GM12878 (cell line): ENCODE measurements at regions not wholly inside any gene's neighbourhood (a gene's known extent, or its start where the extent isn't known, plus 50 kb on each side); places are given as distances from the start of the nearest gene placed in this dataset.

Experiments
- ATAC-seq: fragments of 200-7000 bp; cut with Tn5 transposase; 3 replicates; pipeline ENCODE4 v1.9.1; 2020; ENCODE audit warnings: mild to moderate bottlenecking, moderate library complexity
- BruUV-seq: library from RNA; stranded (reverse); fragments of 400-500 nt; replicated peaks from 2 replicates; lab custom pipeline; 2021; lab: Mats Ljungman, UMichigan
- CTCF ChIA-PET: fragments of 300-600 bp; sonication (Branson Sonifier 250); formaldehyde crosslinking; extraction: SDS; loops from one replicate; lab custom pipeline; 2021; ENCODE audit warnings: inconsistent platforms; lab: Yijun Ruan, JAX
- POLR2A ChIA-PET: fragments of 350-600 bp; formaldehyde crosslinking; extraction: SDS; loops from one replicate; lab custom pipeline; 2021; ENCODE audit warnings: inconsistent platforms; lab: Charles Lee
- RAD21 ChIA-PET: fragments of 300-600 bp; sonication (Branson Sonifier 250); formaldehyde crosslinking; loops from one replicate; lab custom pipeline; 2023; ENCODE audit warnings: antibody characterized with exemption; ENCODE audit not compliant: unreplicated experiment; lab: Charles Lee
- SMC1A ChIA-PET: fragments of 300-600 bp; sonication (Branson Sonifier 250); formaldehyde crosslinking; loops from one replicate; lab custom pipeline; 2023; ENCODE audit not compliant: unreplicated experiment, uncharacterized antibody; lab: Charles Lee
- DNase-seq: peaks from one replicate; pipeline ENCODE4 v3.0.0-alpha.2; 2011; ENCODE audit warnings: low read depth, low spot score
- FAIRE-seq: peaks from 3 replicates; lab custom pipeline; 2011; peaks lifted over from hg19 to GRCh38; lab: Jason Lieb, UNC
- H2AFZ ChIP-seq: 2 replicates; pipeline ENCODE4 v1.6.0; 2011; ENCODE audit warnings: low read depth, low read length, control low read depth; ENCODE audit not compliant: control insufficient read depth
- H3K27ac ChIP-seq: 2 replicates; pipeline ENCODE4 v1.5.1; 2011; ENCODE audit warnings: control low read depth; ENCODE audit not compliant: control insufficient read depth, insufficient read depth
- H3K27me3 ChIP-seq, 2 experiments: replicated peaks in 1 of 2; 2 replicates each; pipeline versions ENCODE4 v1.6.0 to v1.6.1; 2011; ENCODE audit warnings: low read length in 1 of 2; ENCODE audit not compliant: control insufficient read depth in 2 of 2, insufficient read depth in 2 of 2
- H3K36me3 ChIP-seq, 2 experiments: 2 replicates each; pipeline ENCODE4 v1.5.1; 2011; ENCODE audit warnings: low read length in 1 of 2; ENCODE audit not compliant: control insufficient read depth in 2 of 2, insufficient read depth in 2 of 2
- H3K4me1 ChIP-seq: 2 replicates; pipeline ENCODE4 v1.6.1; 2011; ENCODE audit warnings: mild to moderate bottlenecking, low read length, moderate library complexity, mixed read lengths; ENCODE audit not compliant: control insufficient read depth, insufficient read depth
- H3K4me2 ChIP-seq: 2 replicates; pipeline ENCODE4 v1.6.0; 2011; ENCODE audit warnings: control low read depth; ENCODE audit not compliant: control insufficient read depth, insufficient read depth
- H3K4me3 ChIP-seq: fragments of 200-600 bp; sonication (generic); 2 replicates; pipeline ENCODE4 v1.5.1; 2016
- H3K79me2 ChIP-seq: 2 replicates; pipeline ENCODE4 v1.6.0; 2011; ENCODE audit warnings: low read length; ENCODE audit not compliant: control insufficient read depth, insufficient read depth
- H3K9ac ChIP-seq: 2 replicates; pipeline ENCODE4 v1.8.0; 2011; ENCODE audit warnings: low read length, control low read depth, mixed read lengths; ENCODE audit not compliant: control insufficient read depth, insufficient read depth
- H3K9me3 ChIP-seq: replicated peaks from 3 replicates; pipeline ENCODE4 v1.5.1; 2011; ENCODE audit warnings: mild to moderate bottlenecking, low read length; ENCODE audit not compliant: control insufficient read depth, insufficient read depth
- H4K20me1 ChIP-seq: 2 replicates; pipeline ENCODE4 v1.6.0; 2011; ENCODE audit not compliant: control insufficient read depth, insufficient read depth
- ATF7 ChIP-seq: fragments of 450-650 bp; IDR thresholded peaks from 2 replicates; pipeline ENCODE4 v1.6.1; 2016; ENCODE audit warnings: low read depth, mild to moderate bottlenecking
- CHD2 ChIP-seq: IDR thresholded peaks from 2 replicates; pipeline ENCODE4 v1.6.1; 2011; ENCODE audit warnings: low read depth, low read length, improper control_type of control experiment, borderline replicate concordance
- E2F4 ChIP-seq: IDR thresholded peaks from 2 replicates; pipeline ENCODE4 v1.6.1; 2012; ENCODE audit warnings: low read depth, low read length, improper control_type of control experiment
- GATAD2B ChIP-seq: fragments of 450-650 bp; conservative IDR thresholded peaks from 2 replicates; pipeline ENCODE4 v1.6.1; 2017; ENCODE audit warnings: low read depth, mild to moderate bottlenecking, moderate library complexity
- HDAC6 ChIP-seq: fragments of 200-600 bp; sonication (generic); IDR thresholded peaks from one replicate; pipeline ENCODE4 v1.8.0; 2017; ENCODE audit warnings: antibody characterized with exemption; ENCODE audit not compliant: unreplicated experiment
- LARP7 ChIP-seq: fragments of 450-650 bp; IDR thresholded peaks from 2 replicates; pipeline ENCODE4 v1.6.1; 2017; ENCODE audit warnings: mild to moderate bottlenecking
- MEF2B ChIP-seq: fragments of 450-650 bp; IDR thresholded peaks from 2 replicates; pipeline ENCODE4 v1.6.1; 2018; ENCODE audit warnings: mild to moderate bottlenecking, moderate library complexity; ENCODE audit not compliant: partially characterized antibody, poor library complexity, severe bottlenecking
- NBN ChIP-seq: fragments of 450-650 bp; IDR thresholded peaks from 2 replicates; pipeline ENCODE4 v1.6.1; 2016
- PML ChIP-seq: IDR thresholded peaks from 2 replicates; pipeline ENCODE4 v1.6.1; 2012; ENCODE audit warnings: low read length, inconsistent platforms
- RB1 ChIP-seq: fragments of 450-650 bp; formaldehyde crosslinking; IDR thresholded peaks from 2 replicates; pipeline ENCODE4 v1.6.1; 2017; ENCODE audit warnings: mild to moderate bottlenecking, borderline replicate concordance
- RFX5 ChIP-seq: IDR thresholded peaks from 2 replicates; pipeline ENCODE4 v1.6.1; 2011; ENCODE audit warnings: low read depth, low read length, improper control_type of control experiment
- SRF ChIP-seq, 2 experiments: IDR thresholded peaks; 2 replicates each; pipeline ENCODE4 v1.6.1; 2011; ENCODE audit warnings: low read depth in 2 of 2, low read length in 2 of 2, mild to moderate bottlenecking in 1 of 2, moderate library complexity in 1 of 2
- STAT1 ChIP-seq: fragments of 450-650 bp; conservative IDR thresholded peaks from 2 replicates; pipeline ENCODE4 v1.6.1; 2014; ENCODE audit warnings: antibody characterized with exemption, mild to moderate bottlenecking
- TAF1 ChIP-seq: IDR thresholded peaks from 2 replicates; pipeline ENCODE4 v1.6.1; 2011; ENCODE audit warnings: mild to moderate bottlenecking, low read depth, low read length, borderline replicate concordance
- TARDBP ChIP-seq: IDR thresholded peaks from 2 replicates; pipeline ENCODE4 v1.6.1; 2016; ENCODE audit warnings: borderline replicate concordance
- WRNIP1 ChIP-seq: IDR thresholded peaks from 2 replicates; pipeline ENCODE4 v1.6.1; 2011; ENCODE audit warnings: low read depth, low read length, improper control_type of control experiment, borderline replicate concordance
- WGBS: methylation state at CpG from one replicate; pipeline ENCODE4 v1.1.6; 2016; ENCODE audit warnings: low lambda C conversion rate; ENCODE audit not compliant: insufficient replicate concordance, insufficient coverage; ENCODE audit errors: missing lambda C conversion rate; 5-methylcytosine and 5-hydroxymethylcytosine counted together
- in situ Hi-C: fragments of 300-500 bp; cut with MboI; formaldehyde crosslinking; loops from 9 replicates; pipeline ENCODE4 v1.14.3; 2018; ENCODE audit warnings: mixed read lengths
- intact Hi-C: fragments of 100-400 bp; cut with micrococcal nuclease; formaldehyde crosslinking; loops from one replicate; pipeline ENCODE4 v1.14.2; 2022; ENCODE audit not compliant: unreplicated experiment
- TF ChIP-seq, protein P1 (sequence below): fragments of 150-350 bp; IDR thresholded peaks from 2 replicates; pipeline ENCODE4 v1.6.1; 2016; ENCODE audit warnings: low read depth, low read length

DNA sequence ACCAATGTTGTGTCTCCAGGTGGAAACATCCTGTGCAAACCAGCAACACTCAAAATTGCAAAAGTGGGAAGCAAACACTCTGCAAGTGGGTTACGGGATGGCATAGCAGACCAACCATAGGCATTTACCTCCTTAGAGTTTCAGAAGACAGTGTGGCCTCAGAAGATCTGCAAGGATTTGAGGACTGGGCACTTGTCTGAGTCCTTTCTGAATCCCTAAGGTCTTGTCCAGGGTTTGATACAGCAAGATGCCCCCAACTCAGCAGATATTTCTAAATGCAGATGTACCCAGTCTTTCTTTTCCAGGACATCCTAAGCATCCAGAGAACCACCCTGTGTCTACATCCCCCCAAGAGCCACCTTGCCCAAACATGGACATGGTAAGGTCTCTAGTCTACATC, 51.7 kb upstream of the SHANK2 start:
- Histone ChIP-seq H3K9me3 (no peaks in the 10 kb centered on the region), H3K9ac (no peak overlapping the region), H2AFZ (no peak overlapping the region), H3K4me1 (no peaks in the 10 kb centered on the region), H3K4me2 (no peak overlapping the region), H3K36me3 (no peaks in the 10 kb centered on the region), H4K20me1 (no peaks in the 10 kb centered on the region), H3K27ac (no peak overlapping the region), H3K4me3 (no peak overlapping the region), H3K79me2 (no peaks in the 10 kb centered on the region), H3K27me3 (peaks cover 4 to 5% of the 10 kb centered on the region in 2 experiments; a peak in 1 of 4 replicates)
- BruUV-seq: no TSS peak
- in situ Hi-C loops (no loop called here), intact Hi-C loops (no loop called here)
- SMC1A ChIA-PET: no interaction called here
- DNase-seq (no peak), ATAC-seq (no peak), FAIRE-seq (no peak)
- CTCF ChIA-PET: no interaction called here
- 0% methylated on average over 1 of the region's 1 CpG for WGBS
- POLR2A ChIA-PET: no interaction called here
- TF ChIP-seq, protein P1, sequence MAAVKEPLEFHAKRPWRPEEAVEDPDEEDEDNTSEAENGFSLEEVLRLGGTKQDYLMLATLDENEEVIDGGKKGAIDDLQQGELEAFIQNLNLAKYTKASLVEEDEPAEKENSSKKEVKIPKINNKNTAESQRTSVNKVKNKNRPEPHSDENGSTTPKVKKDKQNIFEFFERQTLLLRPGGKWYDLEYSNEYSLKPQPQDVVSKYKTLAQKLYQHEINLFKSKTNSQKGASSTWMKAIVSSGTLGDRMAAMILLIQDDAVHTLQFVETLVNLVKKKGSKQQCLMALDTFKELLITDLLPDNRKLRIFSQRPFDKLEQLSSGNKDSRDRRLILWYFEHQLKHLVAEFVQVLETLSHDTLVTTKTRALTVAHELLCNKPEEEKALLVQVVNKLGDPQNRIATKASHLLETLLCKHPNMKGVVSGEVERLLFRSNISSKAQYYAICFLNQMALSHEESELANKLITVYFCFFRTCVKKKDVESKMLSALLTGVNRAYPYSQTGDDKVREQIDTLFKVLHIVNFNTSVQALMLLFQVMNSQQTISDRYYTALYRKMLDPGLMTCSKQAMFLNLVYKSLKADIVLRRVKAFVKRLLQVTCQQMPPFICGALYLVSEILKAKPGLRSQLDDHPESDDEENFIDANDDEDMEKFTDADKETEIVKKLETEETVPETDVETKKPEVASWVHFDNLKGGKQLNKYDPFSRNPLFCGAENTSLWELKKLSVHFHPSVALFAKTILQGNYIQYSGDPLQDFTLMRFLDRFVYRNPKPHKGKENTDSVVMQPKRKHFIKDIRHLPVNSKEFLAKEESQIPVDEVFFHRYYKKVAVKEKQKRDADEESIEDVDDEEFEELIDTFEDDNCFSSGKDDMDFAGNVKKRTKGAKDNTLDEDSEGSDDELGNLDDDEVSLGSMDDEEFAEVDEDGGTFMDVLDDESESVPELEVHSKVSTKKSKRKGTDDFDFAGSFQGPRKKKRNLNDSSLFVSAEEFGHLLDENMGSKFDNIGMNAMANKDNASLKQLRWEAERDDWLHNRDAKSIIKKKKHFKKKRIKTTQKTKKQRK: no peak
- TF ChIP-seq STAT1 (no peak), RFX5 (no peak), PML (no peak), NBN (no peak), RB1 (no peak), LARP7 (no peak), TARDBP (no peak), MEF2B (no peak), E2F4 (no peak), SRF (IDR thresholded peaks at IDR 0.05; ENCODE audit: low read depth in 2 of 2, low read length in 2 of 2) (no peak), GATAD2B (no peak), TAF1 (no peak), WRNIP1 (no peak), HDAC6 (no peak), CHD2 (no peak), ATF7 (no peak)
- RAD21 ChIA-PET: no interaction called here
